GM18511 (cell line): ENCODE measurements at regions not wholly inside any gene's neighbourhood (a gene's known extent, or its start where the extent isn't known, plus 50 kb on each side); places are given as distances from the start of the nearest gene placed in this dataset.
A peak's percentile ranks its signal among the peaks of the same experiment; 100 is the strongest.
"Not testable (repeated sequence)": the region's sequence is repeated elsewhere in the genome, so short reads cannot be mapped to it uniquely, and the experiment has no call there.

Source experiments
- ATAC-seq: cut with Tn5 transposase; IDR thresholded peaks from one replicate; pipeline ENCODE4 v1.9.1; 2021; ENCODE audit warnings: mild to moderate bottlenecking, moderate library complexity; ENCODE audit not compliant: unreplicated experiment

DNA sequence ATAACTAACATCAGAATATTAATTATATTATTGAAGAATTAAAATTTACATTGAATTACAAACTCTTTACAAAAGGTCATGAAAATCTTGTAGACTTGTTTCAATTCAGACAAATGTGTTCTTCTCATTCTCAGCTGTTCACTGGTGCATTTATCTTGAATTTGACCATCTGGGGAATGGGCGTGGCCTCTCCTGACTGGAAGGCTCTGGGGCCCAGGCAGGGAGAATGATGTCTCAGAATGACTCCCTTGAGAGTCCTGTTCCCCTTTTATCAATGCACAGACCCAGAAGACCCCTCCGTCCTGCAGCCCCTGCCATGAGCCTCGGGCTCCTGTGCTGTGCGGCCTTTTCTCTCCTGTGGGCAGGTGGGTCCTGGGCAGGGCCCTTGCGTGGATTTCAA lies 242.2 kb upstream of the PRSS1 start:
- ATAC-seq, result not testable (repeated sequence)

DNA sequence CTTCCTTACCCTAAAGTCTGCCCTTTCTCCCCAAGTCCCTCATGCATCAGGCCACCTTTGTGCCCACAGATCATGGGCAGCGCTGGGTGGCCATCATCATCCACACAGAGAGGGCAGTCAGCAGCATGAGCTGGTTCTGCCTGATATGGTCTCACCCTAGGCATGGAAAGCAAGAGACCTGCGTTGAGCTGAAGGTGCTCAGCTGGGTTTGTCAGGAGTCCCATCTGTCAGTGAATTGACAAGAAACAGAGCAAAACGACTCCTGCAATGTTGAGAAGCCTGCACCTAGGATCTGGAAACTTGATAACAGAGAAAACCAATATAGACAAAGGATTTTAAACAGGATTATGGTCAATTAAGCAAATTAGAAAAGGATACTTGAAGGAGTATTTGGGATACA lies 242.7 kb upstream of the PRSS1 start:
- no peak for ATAC-seq

GRCh38 chr7:142503949-142504348 lies 245.3 kb upstream of the PRSS1 start:
- ATAC-seq, result not testable (repeated sequence)

GRCh38 chr7:142503036-142503435 lies 245.2 kb upstream of the PRSS58 start:
- ATAC-seq, result no peak

DNA sequence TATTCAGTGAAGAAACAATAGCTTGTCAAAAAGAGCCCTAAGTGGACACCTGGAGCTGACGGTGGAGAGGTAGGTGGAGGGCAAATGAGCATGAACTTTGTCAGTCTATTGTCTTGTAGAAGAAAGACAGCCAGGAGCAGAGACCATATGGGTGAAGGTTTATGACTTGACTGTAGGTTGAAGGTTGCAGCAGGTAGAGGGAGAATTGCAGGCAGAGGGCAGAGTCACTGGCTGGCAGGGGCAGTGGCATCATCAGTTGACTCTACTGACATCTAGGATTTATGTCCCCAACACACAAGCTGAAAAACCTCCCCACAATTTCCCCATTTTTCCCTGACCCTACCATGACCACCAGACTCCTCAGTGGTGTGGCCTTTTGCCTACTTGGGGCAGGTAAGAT lies 243.6 kb upstream of the PRSS58 start:
- ATAC-seq, result no peak

DNA sequence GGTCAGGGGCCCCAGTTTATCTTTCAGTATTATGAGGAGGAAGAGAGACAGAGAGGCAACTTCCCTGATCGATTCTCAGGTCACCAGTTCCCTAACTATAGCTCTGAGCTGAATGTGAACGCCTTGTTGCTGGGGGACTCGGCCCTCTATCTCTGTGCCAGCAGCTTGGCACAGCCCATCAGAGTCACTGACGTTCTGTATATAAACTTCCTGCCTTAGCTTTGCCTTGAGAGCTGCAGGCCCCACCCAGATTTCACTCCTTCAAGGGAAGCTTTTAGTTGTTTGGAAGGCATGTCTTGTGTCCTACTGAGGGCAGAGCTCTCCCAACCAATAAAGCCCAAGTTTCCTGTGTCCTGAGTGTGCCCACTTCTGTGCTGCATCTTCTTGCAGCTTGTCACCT lies 242.5 kb upstream of the PRSS58 start:
- ATAC-seq, result no peak

GRCh38 chr7:142499635-142500034 lies 241.8 kb upstream of the PRSS58 start:
- no peak for ATAC-seq

DNA sequence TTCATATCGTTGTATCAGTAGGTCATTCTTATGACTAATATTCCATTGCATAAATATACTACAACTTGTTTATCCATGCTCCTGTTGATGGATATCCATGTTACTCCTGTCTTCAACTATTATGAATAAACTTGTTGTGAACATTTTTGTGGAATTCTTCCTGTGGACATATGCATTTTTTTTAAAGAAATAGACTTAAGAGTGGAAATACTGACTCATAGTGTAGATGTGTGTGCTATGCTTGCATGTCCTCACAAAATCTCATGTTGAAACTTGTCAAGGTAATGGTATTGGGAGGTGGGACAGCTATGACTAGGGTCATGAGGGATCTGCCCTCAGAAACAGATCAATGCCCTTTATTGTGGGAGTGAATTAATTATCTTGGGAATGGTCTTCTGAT lies 240.5 kb upstream of the PRSS58 start:
- no peak for ATAC-seq

DNA sequence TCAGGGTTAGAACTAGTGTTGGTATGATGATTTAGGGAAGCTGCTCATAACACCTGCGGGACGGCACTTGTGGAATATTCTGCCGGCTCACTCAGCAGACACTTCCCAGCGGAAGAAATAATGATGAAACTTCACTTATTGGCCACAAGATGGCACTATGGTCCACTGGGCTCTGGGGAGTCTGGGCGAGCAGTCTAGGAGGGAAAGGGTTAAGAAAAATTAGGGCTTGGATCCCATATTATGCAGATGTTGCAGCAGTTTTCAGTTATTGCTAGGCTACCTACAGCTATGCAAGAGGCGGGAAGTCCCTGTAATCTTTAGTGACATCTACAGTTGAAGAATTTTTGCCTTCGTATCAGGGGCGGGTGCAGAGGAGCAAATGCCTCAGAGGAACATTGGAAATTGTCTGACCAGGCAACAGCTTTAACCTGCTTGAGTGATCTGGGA lies 238.7 kb upstream of the PRSS58 start:
- ATAC-seq, result peak; percentile 59

DNA sequence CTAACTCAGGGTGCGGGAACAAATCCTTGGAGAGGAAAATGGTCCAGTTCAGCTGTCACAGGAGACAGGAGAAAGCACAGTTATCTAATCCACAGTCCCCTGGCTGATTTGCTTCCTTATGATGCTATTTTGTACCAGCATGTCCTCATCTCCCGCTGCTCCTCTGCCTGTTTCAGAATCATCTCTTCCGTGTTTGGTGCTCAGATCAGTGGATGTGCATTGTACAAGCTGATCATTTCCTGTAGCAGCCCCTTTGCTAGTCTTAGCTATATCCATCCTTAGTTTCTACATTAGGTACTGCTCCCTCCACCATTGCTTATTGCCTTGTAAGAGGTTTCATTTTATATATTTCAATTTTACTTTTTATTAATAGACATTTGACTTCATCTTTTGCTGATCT lies 238.0 kb upstream of the PRSS58 start:
- ATAC-seq, result not testable (repeated sequence)

GRCh38 chr7:142495301-142495700 lies 237.4 kb upstream of the PRSS58 start:
- not testable (repeated sequence) for ATAC-seq

GRCh38 chr7:142494021-142494420 lies 236.2 kb upstream of the PRSS58 start:
- ATAC-seq, result no peak

- ATAC-seq, result no peak
Measured at GRCh38 chr7:142488842-142489241, 231.0 kb upstream of the PRSS58 start.

- peak; percentile 5 for ATAC-seq
Measured at GRCh38 chr7:142488036-142488633, 230.3 kb upstream of the PRSS58 start.

DNA sequence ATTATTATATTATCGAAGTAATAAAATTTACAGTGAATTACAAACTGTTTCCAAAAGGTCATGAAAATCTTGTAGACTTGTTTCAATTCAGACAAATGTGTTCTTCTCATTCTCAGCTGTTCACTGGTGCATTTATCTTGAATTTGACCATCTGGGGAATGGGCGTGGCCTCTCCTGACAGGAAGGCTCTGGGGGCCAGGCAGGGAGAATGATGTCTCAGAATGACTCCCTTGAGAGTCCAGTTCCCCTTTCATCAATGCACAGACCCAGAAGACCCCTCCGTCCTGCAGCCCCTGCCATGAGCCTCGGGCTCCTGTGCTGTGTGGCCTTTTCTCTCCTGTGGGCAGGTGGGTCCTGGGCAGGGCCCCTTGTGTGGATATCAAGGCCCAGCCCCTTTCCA lies 229.7 kb upstream of the PRSS58 start:
- ATAC-seq, result peak; percentile 57

DNA sequence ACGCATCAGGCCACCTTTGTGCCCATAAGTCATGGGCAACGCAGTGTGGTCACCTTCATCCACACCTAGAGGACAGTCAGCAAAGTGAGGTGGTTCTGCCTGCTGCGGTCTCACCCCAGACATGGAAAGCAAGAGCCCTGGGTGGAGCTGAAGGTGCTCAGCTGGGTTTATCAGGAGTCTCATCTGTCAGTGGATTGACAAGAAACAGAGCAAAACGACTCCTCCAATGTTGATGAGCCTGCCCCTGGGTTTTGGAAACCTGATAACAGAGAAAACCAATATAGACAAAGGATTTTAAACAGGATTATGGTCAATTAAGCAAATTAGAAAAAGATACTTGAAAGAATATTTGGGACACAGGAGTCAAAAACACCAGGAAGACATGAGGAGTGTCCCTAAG lies 229.3 kb upstream of the PRSS58 start:
- no peak for ATAC-seq

GRCh38 chr7:142485617-142486226 lies 227.9 kb upstream of the PRSS58 start:
- no peak for ATAC-seq

- no peak for ATAC-seq
Measured at GRCh38 chr7:142483659-142484317, 225.9 kb upstream of the PRSS58 start.

- ATAC-seq, result peak; percentile 66
Measured at GRCh38 chr7:142482891-142483658, 225.2 kb upstream of the PRSS58 start.

GRCh38 chr7:142481548-142481947 lies 223.7 kb upstream of the PRSS58 start:
- no peak for ATAC-seq

DNA sequence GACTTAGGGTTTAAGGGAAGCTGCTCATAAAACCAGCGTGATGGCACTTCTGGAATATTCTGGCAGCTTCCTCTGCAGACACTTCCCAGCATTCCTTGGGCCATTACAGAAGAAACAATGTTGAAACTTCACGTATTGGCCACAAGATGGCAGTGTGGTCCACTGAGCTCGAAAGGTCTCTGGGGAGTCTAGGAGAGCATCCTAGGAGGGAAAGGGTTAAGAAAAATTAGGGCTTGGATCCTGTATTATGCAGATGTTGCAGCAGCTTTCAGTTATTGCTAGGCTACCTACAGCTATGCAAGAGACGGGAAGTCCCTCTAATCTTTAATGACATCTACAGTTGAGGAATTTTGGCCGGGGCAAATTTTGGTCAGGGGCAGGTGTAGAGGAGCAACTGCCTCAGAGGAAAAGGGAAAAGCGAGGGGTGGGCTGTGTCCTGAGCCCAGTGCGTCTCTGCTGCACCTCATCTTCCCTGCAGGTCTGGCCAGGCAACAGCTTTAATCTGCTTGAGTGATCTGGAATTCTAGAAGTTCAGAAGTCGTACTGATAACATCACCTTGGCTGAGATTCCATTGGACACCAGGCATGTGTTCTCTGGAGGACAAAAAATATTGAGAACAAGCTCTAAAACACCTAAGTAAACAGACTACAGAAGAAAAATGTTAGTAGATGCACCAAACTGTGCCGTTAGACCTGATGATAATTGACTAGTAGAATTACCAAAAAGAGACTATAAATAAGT lies 220.8 kb upstream of the PRSS58 start:
- ATAC-seq, result peak; percentile 69
